ENCODE measurements at regions not wholly inside any gene's neighbourhood (a gene's known extent, or its start where the extent isn't known, plus 50 kb on each side); places are given as distances from the start of the nearest gene placed in this dataset.
"Not testable (repeated sequence)": the region's sequence is repeated elsewhere in the genome, so short reads cannot be mapped to it uniquely, and the experiment has no call there.

GRCh38 chr5:126056352-126056751 lies 366.9 kb upstream of the GRAMD2B start:
- intact Hi-C loops (cut with micrococcal nuclease; ENCODE audit: unreplicated experiment), result no loop called here
- Mint-ChIP-seq H3K27ac (ENCODE audit: unreplicated experiment) (no peak overlapping the region), H3K27me3 (ENCODE audit: insufficient read depth, unreplicated experiment) (peaks cover 4% of the 10 kb centered on the region), H3K4me1 (ENCODE audit: low read depth, unreplicated experiment) (no peaks in the 10 kb centered on the region), H3K9me3 (ENCODE audit: unreplicated experiment) (peaks cover 6% of the 10 kb centered on the region), H3K36me3 (ENCODE audit: insufficient read depth, unreplicated experiment) (no peaks in the 10 kb centered on the region), H3K4me3 (ENCODE audit: unreplicated experiment) (no peak overlapping the region)
- Histone ChIP-seq H3K4me1 (no peaks in the 10 kb centered on the region), H3K4me3 (ENCODE audit: low read depth, low read length) (no peak overlapping the region), H3K27me3 (replicated peaks; ENCODE audit: control insufficient read depth, insufficient read depth, low read length) (no peaks in the 10 kb centered on the region), H3K36me3 (ENCODE audit: control insufficient read depth, insufficient read depth, low read length) (no peaks in the 10 kb centered on the region), H3K9me3 (no peaks in the 10 kb centered on the region)
- CTCF ChIA-PET, result no interaction called here
- no TSS peak for BruUV-seq (replicated peaks)
- POLR2A ChIA-PET, result no interaction called here
- DNase-seq, result no peak
- no peak for TF ChIP-seq CTCF (IDR thresholded peaks at IDR 0.05; ENCODE audit: insufficient read depth in 1 of 2, low read depth in 1 of 2, low read length in 1 of 2, severe bottlenecking in 1 of 2, unreplicated experiment in 1 of 2)

GRCh38 chr5:126056851-126057622 lies 366.2 kb upstream of the GRAMD2B start:
- Mint-ChIP-seq H3K27ac (ENCODE audit: unreplicated experiment) (no peak overlapping the region), H3K36me3 (ENCODE audit: insufficient read depth, unreplicated experiment) (no peaks in the 10 kb centered on the region), H3K4me1 (ENCODE audit: low read depth, unreplicated experiment) (no peaks in the 10 kb centered on the region), H3K27me3 (ENCODE audit: insufficient read depth, unreplicated experiment) (no peaks in the 10 kb centered on the region), H3K9me3 (ENCODE audit: unreplicated experiment) (peaks cover 6% of the 10 kb centered on the region), H3K4me3 (ENCODE audit: unreplicated experiment) (no peak overlapping the region)
- TF ChIP-seq CTCF (IDR thresholded peaks at IDR 0.05; ENCODE audit: insufficient read depth in 1 of 2, low read depth in 1 of 2, low read length in 1 of 2, severe bottlenecking in 1 of 2, unreplicated experiment in 1 of 2), result no peak
- ChIA-PET CTCF (no interaction called here), POLR2A (no interaction called here)
- H3K9me3 ChIP-seq, result no peaks in the 10 kb centered on the region
- H3K27me3 ChIP-seq (replicated peaks; ENCODE audit: control insufficient read depth, insufficient read depth, low read length), result no peaks in the 10 kb centered on the region
- intact Hi-C loops (cut with micrococcal nuclease; ENCODE audit: unreplicated experiment), result no loop called here
- H3K4me3 ChIP-seq (ENCODE audit: low read depth, low read length), result no peak overlapping the region
- no peaks in the 10 kb centered on the region for H3K4me1 ChIP-seq
- no peak for DNase-seq
- H3K36me3 ChIP-seq (ENCODE audit: control insufficient read depth, insufficient read depth, low read length), result no peaks in the 10 kb centered on the region
- BruUV-seq (replicated peaks), result no TSS peak

GRCh38 chr5:126058392-126058791 lies 364.8 kb upstream of the GRAMD2B start:
- POLR2A ChIA-PET; H3K36me3 Mint-ChIP-seq (ENCODE audit: insufficient read depth, unreplicated experiment); H3K27ac Mint-ChIP-seq (ENCODE audit: unreplicated experiment); H3K27me3 ChIP-seq (replicated peaks; ENCODE audit: control insufficient read depth, insufficient read depth, low read length); H3K36me3 ChIP-seq (ENCODE audit: control insufficient read depth, insufficient read depth, low read length); H3K9me3 ChIP-seq; CTCF ChIA-PET; intact Hi-C loops (cut with micrococcal nuclease; ENCODE audit: unreplicated experiment); H3K4me1 Mint-ChIP-seq (ENCODE audit: low read depth, unreplicated experiment); H3K27me3 Mint-ChIP-seq (ENCODE audit: insufficient read depth, unreplicated experiment); H3K9me3 Mint-ChIP-seq (ENCODE audit: unreplicated experiment); H3K4me3 Mint-ChIP-seq (ENCODE audit: unreplicated experiment); H3K4me3 ChIP-seq (ENCODE audit: low read depth, low read length); DNase-seq; BruUV-seq (replicated peaks); H3K4me1 ChIP-seq: not testable (repeated sequence)
